ENCODE measurements at regions not wholly inside any gene's neighbourhood (a gene's known extent, or its start where the extent isn't known, plus 50 kb on each side); places are given as distances from the start of the nearest gene placed in this dataset.
A peak's percentile ranks its signal among the peaks of the same experiment; 100 is the strongest.

GRCh38 chr1:209063767-209064659 is 519.5 kb upstream of the CAMK1G start:
- no peak for DNase-seq (ENCODE audit: low read depth)

GRCh38 chr1:209064850-209065706 is 518.4 kb upstream of the CAMK1G start:
- DNase-seq (ENCODE audit: low read depth): no peak

GRCh38 chr1:209072481-209072880 is 511.0 kb upstream of the CAMK1G start:
- DNase-seq (ENCODE audit: low read depth): no peak

- no peak for DNase-seq (ENCODE audit: low read depth)
These were observed 509.6 kb upstream of the CAMK1G start for GRCh38 chr1:209073879-209074278.

- DNase-seq (ENCODE audit: low read depth): no peak
These were observed 508.8 kb upstream of the CAMK1G start for GRCh38 chr1:209074575-209075250.

GRCh38 chr1:209076688-209077087 is 506.8 kb upstream of the CAMK1G start:
- DNase-seq (ENCODE audit: low read depth): no peak

- DNase-seq (ENCODE audit: low read depth): no peak
These were observed 503.2 kb upstream of the CAMK1G start for GRCh38 chr1:209080170-209080781.

- no peak for DNase-seq (ENCODE audit: low read depth)
These were observed 496.9 kb upstream of the CAMK1G start for GRCh38 chr1:209086486-209087192.

- no peak for DNase-seq (ENCODE audit: low read depth)
These were observed 489.1 kb upstream of the CAMK1G start for GRCh38 chr1:209094384-209094783.

- DNase-seq (ENCODE audit: low read depth): no peak
These were observed 487.6 kb upstream of the CAMK1G start for GRCh38 chr1:209095627-209096595.

GRCh38 chr1:209100460-209100859 is 483.1 kb upstream of the CAMK1G start:
- DNase-seq (ENCODE audit: low read depth): no peak

- no peak for DNase-seq (ENCODE audit: low read depth)
These were observed 482.4 kb upstream of the CAMK1G start for GRCh38 chr1:209101106-209101505.

GRCh38 chr1:209102120-209102519 is 481.4 kb upstream of the CAMK1G start:
- DNase-seq (ENCODE audit: low read depth): no peak

GRCh38 chr1:209102531-209102930 is 481.0 kb upstream of the CAMK1G start:
- no peak for DNase-seq (ENCODE audit: low read depth)

GRCh38 chr1:209103092-209103491 is 480.4 kb upstream of the CAMK1G start:
- DNase-seq (ENCODE audit: low read depth): no peak

GRCh38 chr1:209104646-209105045 is 478.9 kb upstream of the CAMK1G start:
- DNase-seq (ENCODE audit: low read depth): no peak

- no peak for DNase-seq (ENCODE audit: low read depth)
These were observed 477.8 kb upstream of the CAMK1G start for GRCh38 chr1:209105701-209106100.

- DNase-seq (ENCODE audit: low read depth): peak; percentile 4
These were observed 477.2 kb upstream of the CAMK1G start for GRCh38 chr1:209106237-209106741.

- DNase-seq (ENCODE audit: low read depth): no peak
These were observed 476.7 kb upstream of the CAMK1G start for GRCh38 chr1:209106861-209107260.

- no peak for DNase-seq (ENCODE audit: low read depth)
These were observed 476.0 kb upstream of the CAMK1G start for GRCh38 chr1:209107535-209107934.
